ENCODE measurements at regions not wholly inside any gene's neighbourhood (a gene's known extent, or its start where the extent isn't known, plus 50 kb on each side); places are given as distances from the start of the nearest gene placed in this dataset.

DNA sequence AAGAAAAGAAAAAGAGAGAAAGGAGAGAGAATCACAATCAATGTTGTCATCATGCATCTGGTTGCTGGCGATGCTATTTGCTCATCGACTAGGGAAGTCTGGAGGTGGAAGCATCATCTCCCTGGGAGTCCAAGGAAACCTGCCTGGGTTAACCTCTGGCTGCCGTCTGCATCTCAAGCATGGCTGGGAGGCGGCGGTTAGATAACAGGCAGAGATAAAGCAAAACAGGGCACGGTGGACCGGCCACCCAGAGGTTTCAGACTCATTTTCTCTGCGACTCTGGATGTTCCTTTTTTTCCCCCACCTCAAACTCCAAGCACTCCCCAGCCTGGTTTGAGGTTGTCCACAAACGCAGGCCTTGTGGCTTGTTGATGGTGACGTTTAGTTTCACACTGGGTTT lies 161.2 kb downstream of the ENGASE start:
- 0 out of 2 replicates have a peak, but pooled peaks have one; percentile 44 for TF ChIP-seq GATA2 (IDR thresholded peaks at IDR 0.05; ENCODE audit: low read depth, low read length)
- no peak for TF ChIP-seq GATA3 (IDR thresholded peaks at IDR 0.05; ENCODE audit: low read depth, low read length)

All from SH-SY5Y (cell line).